Panc1 (cell line): ENCODE measurements at regions not wholly inside any gene's neighbourhood (a gene's known extent, or its start where the extent isn't known, plus 50 kb on each side); places are given as distances from the start of the nearest gene placed in this dataset.

Experiments used
- POLR2AphosphoS5 ChIP-seq: IDR thresholded peaks from 2 replicates; pipeline ENCODE4 v1.6.1; 2012; ENCODE audit warnings: mild to moderate bottlenecking, low read depth, low read length, moderate library complexity
- TF ChIP-seq, protein P1 (sequence below): fragments of 450-650 bp; IDR thresholded peaks from 2 replicates; pipeline ENCODE4 v1.5.1; 2017; ENCODE audit warnings: mild to moderate bottlenecking
- TF ChIP-seq, protein P2 (sequence below), 2 experiments: IDR thresholded peaks; 2 replicates each; pipeline ENCODE4 v1.6.1; 2011 to 2012; ENCODE audit warnings: low read depth in 2 of 2, control low read depth in 1 of 2, low read length in 1 of 2, mild to moderate bottlenecking in 1 of 2, moderate library complexity in 1 of 2; ENCODE audit not compliant: insufficient read depth in 1 of 2

DNA sequence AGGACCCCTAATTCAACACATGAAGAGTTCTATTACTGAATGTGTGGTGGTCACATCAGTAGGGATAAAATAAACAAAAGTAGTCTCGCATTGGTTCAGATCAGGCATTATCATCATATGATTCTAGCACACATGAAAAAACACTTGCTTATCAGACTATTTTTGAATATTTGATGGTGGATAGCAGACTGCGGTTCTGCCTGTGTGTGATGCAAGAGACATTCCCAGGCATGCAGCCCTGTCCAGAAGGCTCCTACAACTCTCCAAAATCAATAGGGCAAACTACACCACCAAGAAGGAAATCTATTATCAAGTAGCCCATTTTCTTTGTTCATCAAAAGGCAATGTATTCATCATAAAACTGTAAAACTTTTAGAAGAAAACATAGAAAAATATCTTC is 304.7 kb downstream of the DUSP10 start:
- TF ChIP-seq, protein P1, sequence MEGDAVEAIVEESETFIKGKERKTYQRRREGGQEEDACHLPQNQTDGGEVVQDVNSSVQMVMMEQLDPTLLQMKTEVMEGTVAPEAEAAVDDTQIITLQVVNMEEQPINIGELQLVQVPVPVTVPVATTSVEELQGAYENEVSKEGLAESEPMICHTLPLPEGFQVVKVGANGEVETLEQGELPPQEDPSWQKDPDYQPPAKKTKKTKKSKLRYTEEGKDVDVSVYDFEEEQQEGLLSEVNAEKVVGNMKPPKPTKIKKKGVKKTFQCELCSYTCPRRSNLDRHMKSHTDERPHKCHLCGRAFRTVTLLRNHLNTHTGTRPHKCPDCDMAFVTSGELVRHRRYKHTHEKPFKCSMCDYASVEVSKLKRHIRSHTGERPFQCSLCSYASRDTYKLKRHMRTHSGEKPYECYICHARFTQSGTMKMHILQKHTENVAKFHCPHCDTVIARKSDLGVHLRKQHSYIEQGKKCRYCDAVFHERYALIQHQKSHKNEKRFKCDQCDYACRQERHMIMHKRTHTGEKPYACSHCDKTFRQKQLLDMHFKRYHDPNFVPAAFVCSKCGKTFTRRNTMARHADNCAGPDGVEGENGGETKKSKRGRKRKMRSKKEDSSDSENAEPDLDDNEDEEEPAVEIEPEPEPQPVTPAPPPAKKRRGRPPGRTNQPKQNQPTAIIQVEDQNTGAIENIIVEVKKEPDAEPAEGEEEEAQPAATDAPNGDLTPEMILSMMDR, result no peak
- TF ChIP-seq, protein P2, sequence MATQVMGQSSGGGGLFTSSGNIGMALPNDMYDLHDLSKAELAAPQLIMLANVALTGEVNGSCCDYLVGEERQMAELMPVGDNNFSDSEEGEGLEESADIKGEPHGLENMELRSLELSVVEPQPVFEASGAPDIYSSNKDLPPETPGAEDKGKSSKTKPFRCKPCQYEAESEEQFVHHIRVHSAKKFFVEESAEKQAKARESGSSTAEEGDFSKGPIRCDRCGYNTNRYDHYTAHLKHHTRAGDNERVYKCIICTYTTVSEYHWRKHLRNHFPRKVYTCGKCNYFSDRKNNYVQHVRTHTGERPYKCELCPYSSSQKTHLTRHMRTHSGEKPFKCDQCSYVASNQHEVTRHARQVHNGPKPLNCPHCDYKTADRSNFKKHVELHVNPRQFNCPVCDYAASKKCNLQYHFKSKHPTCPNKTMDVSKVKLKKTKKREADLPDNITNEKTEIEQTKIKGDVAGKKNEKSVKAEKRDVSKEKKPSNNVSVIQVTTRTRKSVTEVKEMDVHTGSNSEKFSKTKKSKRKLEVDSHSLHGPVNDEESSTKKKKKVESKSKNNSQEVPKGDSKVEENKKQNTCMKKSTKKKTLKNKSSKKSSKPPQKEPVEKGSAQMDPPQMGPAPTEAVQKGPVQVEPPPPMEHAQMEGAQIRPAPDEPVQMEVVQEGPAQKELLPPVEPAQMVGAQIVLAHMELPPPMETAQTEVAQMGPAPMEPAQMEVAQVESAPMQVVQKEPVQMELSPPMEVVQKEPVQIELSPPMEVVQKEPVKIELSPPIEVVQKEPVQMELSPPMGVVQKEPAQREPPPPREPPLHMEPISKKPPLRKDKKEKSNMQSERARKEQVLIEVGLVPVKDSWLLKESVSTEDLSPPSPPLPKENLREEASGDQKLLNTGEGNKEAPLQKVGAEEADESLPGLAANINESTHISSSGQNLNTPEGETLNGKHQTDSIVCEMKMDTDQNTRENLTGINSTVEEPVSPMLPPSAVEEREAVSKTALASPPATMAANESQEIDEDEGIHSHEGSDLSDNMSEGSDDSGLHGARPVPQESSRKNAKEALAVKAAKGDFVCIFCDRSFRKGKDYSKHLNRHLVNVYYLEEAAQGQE (IDR thresholded peaks at IDR 0.05; ENCODE audit: insufficient read depth in 1 of 2, low read depth in 2 of 2, low read length in 1 of 2), result no peak
- TF ChIP-seq POLR2AphosphoS5, result no peak
